IMR-90 (cell line): ENCODE measurements at regions not wholly inside any gene's neighbourhood (a gene's known extent, or its start where the extent isn't known, plus 50 kb on each side); places are given as distances from the start of the nearest gene placed in this dataset.
"Not testable (repeated sequence)": the region's sequence is repeated elsewhere in the genome, so short reads cannot be mapped to it uniquely, and the experiment has no call there.

Source experiments
- ATAC-seq: fragments of 200-7000 bp; cut with Tn5 transposase; 2 replicates; pipeline ENCODE4 v1.9.1; 2020; ENCODE audit warnings: low read depth, mild to moderate bottlenecking, moderate library complexity
- BruUV-seq: library from RNA; stranded (reverse); fragments of 400-500 nt; replicated peaks from 2 replicates; lab custom pipeline; 2021; lab: Mats Ljungman, UMichigan
- CTCF ChIA-PET: fragments of 300-600 bp; formaldehyde crosslinking; extraction: SDS; loops from one replicate; lab custom pipeline; 2021; ENCODE audit warnings: antibody characterized with exemption; lab: Yijun Ruan, JAX
- POLR2A ChIA-PET: fragments of 300-600 bp; sonication (Branson Sonifier 250); formaldehyde crosslinking; loops from one replicate; lab custom pipeline; 2022; ENCODE audit warnings: antibody characterized with exemption; ENCODE audit not compliant: unreplicated experiment; lab: Charles Lee
- DNase-seq: peaks from one replicate; pipeline ENCODE4 v3.0.0; 2013
- H2AFZ ChIP-seq: replicated peaks from 2 replicates; pipeline ENCODE3; 2013; ENCODE audit warnings: low read length, mild to moderate bottlenecking; ENCODE audit not compliant: poor library complexity
- H2AK5ac ChIP-seq: 2 replicates; pipeline ENCODE4 v1.6.1; 2013; ENCODE audit warnings: low read depth, low read length, inconsistent platforms
- H2AK9ac ChIP-seq: replicated peaks from 2 replicates; pipeline ENCODE3; 2013; ENCODE audit warnings: mild to moderate bottlenecking, low read depth, low read length, moderate library complexity; ENCODE audit not compliant: poor library complexity
- H2BK120ac ChIP-seq: 2 replicates; pipeline ENCODE4 v1.6.1; 2013; ENCODE audit warnings: low read depth, low read length, inconsistent platforms
- H2BK15ac ChIP-seq: 3 replicates; pipeline ENCODE4 v1.6.1; 2013; ENCODE audit warnings: low read depth, low read length, inconsistent platforms
- H2BK20ac ChIP-seq: 2 replicates; pipeline ENCODE4 v1.6.1; 2013; ENCODE audit warnings: low read depth, mild to moderate bottlenecking, inconsistent platforms, low read length, moderate library complexity
- H2BK5ac ChIP-seq: 2 replicates; pipeline ENCODE4 v1.6.1; 2013; ENCODE audit warnings: mild to moderate bottlenecking, low read depth, low read length, inconsistent platforms; ENCODE audit not compliant: poor library complexity, severe bottlenecking
- H3K14ac ChIP-seq: replicated peaks from 2 replicates; pipeline ENCODE4 v1.6.1; 2013; ENCODE audit warnings: low read depth, low read length, inconsistent platforms
- H3K18ac ChIP-seq: 2 replicates; pipeline ENCODE4 v1.6.1; 2013; ENCODE audit warnings: low read depth, low read length, control low read depth
- H3K23ac ChIP-seq: 2 replicates; pipeline ENCODE4 v1.6.1; 2013; ENCODE audit warnings: low read depth, low read length, inconsistent platforms
- H3K27ac ChIP-seq: 2 replicates; pipeline ENCODE4 v1.5.1; 2013; ENCODE audit warnings: mild to moderate bottlenecking, control low read depth, low read length; ENCODE audit not compliant: insufficient read depth
- H3K27me3 ChIP-seq: 2 replicates; pipeline ENCODE4 v1.6.1; 2013; ENCODE audit warnings: low read length; ENCODE audit not compliant: control insufficient read depth, insufficient read depth
- H3K36me3 ChIP-seq: 2 replicates; pipeline ENCODE4 v1.6.1; 2013; ENCODE audit warnings: low read length, mixed read lengths; ENCODE audit not compliant: control insufficient read depth, insufficient read depth
- H3K4ac ChIP-seq: 2 replicates; pipeline ENCODE4 v1.6.1; 2013; ENCODE audit warnings: low read depth, low read length, inconsistent platforms
- H3K4me1 ChIP-seq: 2 replicates; pipeline ENCODE4 v1.6.1; 2013; ENCODE audit warnings: low read length, mixed read lengths; ENCODE audit not compliant: control insufficient read depth, insufficient read depth
- H3K4me2 ChIP-seq: 2 replicates; pipeline ENCODE4 v1.6.1; 2013; ENCODE audit warnings: low read depth, mild to moderate bottlenecking, control low read depth, low read length, moderate library complexity
- H3K4me3 ChIP-seq: 2 replicates; pipeline ENCODE4 v1.5.1; 2013; ENCODE audit warnings: low read depth, mild to moderate bottlenecking, control low read depth, low read length, moderate library complexity; ENCODE audit not compliant: insufficient read depth
- H3K56ac ChIP-seq: 2 replicates; pipeline ENCODE4 v1.6.1; 2013; ENCODE audit warnings: low read length, inconsistent platforms; ENCODE audit not compliant: insufficient read depth; ENCODE audit errors: extremely low read depth
- H3K79me1 ChIP-seq, 2 experiments: 2 replicates each; pipeline ENCODE4 v1.6.1; 2013; ENCODE audit warnings: low read length in 2 of 2, inconsistent platforms in 1 of 2, low read depth in 1 of 2
- H3K9ac ChIP-seq: 2 replicates; pipeline ENCODE4 v1.6.1; 2013; ENCODE audit warnings: low read depth, low read length, control low read depth
- H3K9me1 ChIP-seq: 2 replicates; pipeline ENCODE4 v1.6.1; 2013; ENCODE audit warnings: low read length, inconsistent platforms; ENCODE audit not compliant: insufficient read depth
- H3K9me3 ChIP-seq: 2 replicates; pipeline ENCODE4 v1.6.1; 2013; ENCODE audit warnings: low read length; ENCODE audit not compliant: control insufficient read depth, insufficient read depth
- H4K20me1 ChIP-seq: 2 replicates; pipeline ENCODE4 v1.6.1; 2013; ENCODE audit warnings: low read length, inconsistent platforms; ENCODE audit not compliant: insufficient read depth
- H4K5ac ChIP-seq: 2 replicates; pipeline ENCODE4 v1.6.1; 2013; ENCODE audit warnings: mild to moderate bottlenecking, low read depth, low read length, control low read depth
- H4K8ac ChIP-seq, 2 experiments: 2 replicates each; pipeline ENCODE4 v1.6.1; 2013; ENCODE audit warnings: low read depth in 2 of 2, low read length in 2 of 2, control low read depth in 1 of 2, inconsistent platforms in 1 of 2
- H4K91ac ChIP-seq: 2 replicates; pipeline ENCODE4 v1.6.1; 2013; ENCODE audit warnings: low read depth, low read length, inconsistent platforms; ENCODE audit not compliant: insufficient read depth
- RAD21 ChIP-seq: IDR thresholded peaks from 2 replicates; pipeline ENCODE4 v1.6.1; 2012; ENCODE audit warnings: low read length, improper control_type of control experiment
- WGBS, 2 experiments: methylation state at CpG; one replicate each; pipeline versions ENCODE4 v1.1.5 to v1.1.7; 2013; ENCODE audit warnings: missing lambda C conversion rate in 2 of 2; ENCODE audit not compliant: insufficient read length in 1 of 2; ENCODE audit errors: extremely low coverage in 2 of 2; 5-methylcytosine and 5-hydroxymethylcytosine counted together
- dilution Hi-C: fragments of 300-500 bp; cut with HindIII; formaldehyde crosslinking; loops from one replicate; pipeline ENCODE4 v1.14.3; 2018; ENCODE audit warnings: low sequenced_read_pairs; ENCODE audit not compliant: unreplicated experiment
- in situ Hi-C: fragments of 300-500 bp; cut with MboI; formaldehyde crosslinking; loops from 3 replicates; pipeline ENCODE4 v1.14.3; 2019; ENCODE audit warnings: low sequenced_read_pairs, inconsistent platforms, mixed read lengths
- intact Hi-C: fragments of 100-400 bp; cut with micrococcal nuclease; formaldehyde crosslinking; loops from 2 replicates; pipeline ENCODE4 v1.10.0; 2022
- TF ChIP-seq, protein P1 (sequence below): conservative IDR thresholded peaks from 2 replicates; pipeline ENCODE4 v1.5.1; 2012; ENCODE audit warnings: mild to moderate bottlenecking, low read depth, low read length, improper control_type of control experiment

DNA sequence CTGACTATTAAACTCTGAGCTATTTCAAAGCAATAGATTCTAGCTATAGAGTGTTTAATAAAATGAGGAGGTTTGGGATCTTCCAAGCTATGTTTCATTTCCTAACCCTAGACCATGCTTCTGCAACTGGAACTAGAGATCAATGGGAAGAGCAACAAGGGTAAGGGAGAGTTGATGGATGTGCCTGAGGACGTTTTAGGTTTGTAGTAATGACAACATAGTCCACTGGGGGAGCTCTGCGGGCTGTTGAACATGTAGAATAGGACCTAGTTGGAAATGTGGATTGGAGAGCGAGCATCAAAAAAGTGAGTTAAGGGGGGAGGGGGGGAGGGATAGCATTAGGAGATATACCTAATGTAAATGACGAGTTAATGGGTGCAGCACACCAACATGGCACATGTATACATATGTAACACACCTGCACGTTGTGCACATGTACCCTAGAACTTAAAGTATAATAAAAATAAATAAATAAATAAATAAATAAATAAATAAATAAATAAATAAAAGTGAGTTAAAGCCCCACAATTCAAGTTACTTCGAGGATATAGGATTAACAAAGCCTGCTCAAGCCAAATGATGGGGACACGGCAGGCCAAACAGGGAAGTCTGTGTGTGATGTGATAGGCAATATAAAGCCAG, 165.7 kb upstream of the HES1 start:
- ATAC-seq, H2AFZ ChIP-seq, H2BK120ac ChIP-seq, intact Hi-C loops, H2BK5ac ChIP-seq, H3K23ac ChIP-seq, H3K56ac ChIP-seq, in situ Hi-C loops, H2AK9ac ChIP-seq, H4K5ac ChIP-seq, H3K9me1 ChIP-seq, H3K9ac ChIP-seq, H3K18ac ChIP-seq, H3K4me1 ChIP-seq, H2AK5ac ChIP-seq, H3K4me3 ChIP-seq, H4K8ac ChIP-seq, H3K36me3 ChIP-seq, H4K20me1 ChIP-seq, H2BK20ac ChIP-seq, dilution Hi-C loops, POLR2A ChIA-PET, H3K9me3 ChIP-seq, BruUV-seq, H3K79me1 ChIP-seq, H2BK15ac ChIP-seq, H3K4me2 ChIP-seq, H3K27ac ChIP-seq, H3K4ac ChIP-seq, H3K14ac ChIP-seq, H4K91ac ChIP-seq: not testable (repeated sequence)
- CTCF ChIA-PET = interaction anchor here (0.7 to 0.8 kb wide), 2 partner anchors 9 to 12 kb away, joined by 3 read pairs; no protein-coding TSS in a partner anchor
- H3K27me3 ChIP-seq = peaks cover 37% of the 10 kb centered on the region
- peak; percentile 21 for DNase-seq
- peak; percentile 24; the same call in 1 of the 2 replicates for TF ChIP-seq RAD21
- TF ChIP-seq, protein P1, sequence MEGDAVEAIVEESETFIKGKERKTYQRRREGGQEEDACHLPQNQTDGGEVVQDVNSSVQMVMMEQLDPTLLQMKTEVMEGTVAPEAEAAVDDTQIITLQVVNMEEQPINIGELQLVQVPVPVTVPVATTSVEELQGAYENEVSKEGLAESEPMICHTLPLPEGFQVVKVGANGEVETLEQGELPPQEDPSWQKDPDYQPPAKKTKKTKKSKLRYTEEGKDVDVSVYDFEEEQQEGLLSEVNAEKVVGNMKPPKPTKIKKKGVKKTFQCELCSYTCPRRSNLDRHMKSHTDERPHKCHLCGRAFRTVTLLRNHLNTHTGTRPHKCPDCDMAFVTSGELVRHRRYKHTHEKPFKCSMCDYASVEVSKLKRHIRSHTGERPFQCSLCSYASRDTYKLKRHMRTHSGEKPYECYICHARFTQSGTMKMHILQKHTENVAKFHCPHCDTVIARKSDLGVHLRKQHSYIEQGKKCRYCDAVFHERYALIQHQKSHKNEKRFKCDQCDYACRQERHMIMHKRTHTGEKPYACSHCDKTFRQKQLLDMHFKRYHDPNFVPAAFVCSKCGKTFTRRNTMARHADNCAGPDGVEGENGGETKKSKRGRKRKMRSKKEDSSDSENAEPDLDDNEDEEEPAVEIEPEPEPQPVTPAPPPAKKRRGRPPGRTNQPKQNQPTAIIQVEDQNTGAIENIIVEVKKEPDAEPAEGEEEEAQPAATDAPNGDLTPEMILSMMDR = peak; percentile 42
- 0% methylated on average over 1 of the region's 7 CpGs; no CpG with 5 or more reads in 1 of the 2 experiments for WGBS, 2 experiments
